ENCODE measurements at regions not wholly inside any gene's neighbourhood (a gene's known extent, or its start where the extent isn't known, plus 50 kb on each side); places are given as distances from the start of the nearest gene placed in this dataset.

DNA sequence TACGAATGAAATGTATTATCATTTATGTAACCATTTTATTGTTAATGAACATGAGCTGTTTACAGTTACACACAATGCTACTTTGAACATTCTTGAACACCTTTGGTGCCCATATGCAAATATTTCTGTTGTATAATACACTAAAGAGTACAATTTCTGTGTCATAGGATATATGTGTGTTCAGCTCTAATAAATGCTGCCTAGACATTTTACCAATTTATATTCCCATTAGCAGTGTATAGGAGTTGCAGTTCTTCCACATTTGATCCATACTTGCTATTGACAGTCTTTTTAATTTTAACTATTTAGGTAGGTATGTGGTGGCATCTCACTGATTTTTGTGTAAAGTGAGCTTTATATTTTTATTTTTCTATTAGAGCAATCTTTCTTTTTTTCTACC, 331.8 kb downstream of the ZIC1 start:
- TF ChIP-seq POLR2AphosphoS5 (IDR thresholded peaks at IDR 0.05; ENCODE audit: low read depth, low read length), result no peak
- TF ChIP-seq, protein P1, sequence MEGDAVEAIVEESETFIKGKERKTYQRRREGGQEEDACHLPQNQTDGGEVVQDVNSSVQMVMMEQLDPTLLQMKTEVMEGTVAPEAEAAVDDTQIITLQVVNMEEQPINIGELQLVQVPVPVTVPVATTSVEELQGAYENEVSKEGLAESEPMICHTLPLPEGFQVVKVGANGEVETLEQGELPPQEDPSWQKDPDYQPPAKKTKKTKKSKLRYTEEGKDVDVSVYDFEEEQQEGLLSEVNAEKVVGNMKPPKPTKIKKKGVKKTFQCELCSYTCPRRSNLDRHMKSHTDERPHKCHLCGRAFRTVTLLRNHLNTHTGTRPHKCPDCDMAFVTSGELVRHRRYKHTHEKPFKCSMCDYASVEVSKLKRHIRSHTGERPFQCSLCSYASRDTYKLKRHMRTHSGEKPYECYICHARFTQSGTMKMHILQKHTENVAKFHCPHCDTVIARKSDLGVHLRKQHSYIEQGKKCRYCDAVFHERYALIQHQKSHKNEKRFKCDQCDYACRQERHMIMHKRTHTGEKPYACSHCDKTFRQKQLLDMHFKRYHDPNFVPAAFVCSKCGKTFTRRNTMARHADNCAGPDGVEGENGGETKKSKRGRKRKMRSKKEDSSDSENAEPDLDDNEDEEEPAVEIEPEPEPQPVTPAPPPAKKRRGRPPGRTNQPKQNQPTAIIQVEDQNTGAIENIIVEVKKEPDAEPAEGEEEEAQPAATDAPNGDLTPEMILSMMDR (IDR thresholded peaks at IDR 0.05), result no peak
- TF ChIP-seq, protein P2, sequence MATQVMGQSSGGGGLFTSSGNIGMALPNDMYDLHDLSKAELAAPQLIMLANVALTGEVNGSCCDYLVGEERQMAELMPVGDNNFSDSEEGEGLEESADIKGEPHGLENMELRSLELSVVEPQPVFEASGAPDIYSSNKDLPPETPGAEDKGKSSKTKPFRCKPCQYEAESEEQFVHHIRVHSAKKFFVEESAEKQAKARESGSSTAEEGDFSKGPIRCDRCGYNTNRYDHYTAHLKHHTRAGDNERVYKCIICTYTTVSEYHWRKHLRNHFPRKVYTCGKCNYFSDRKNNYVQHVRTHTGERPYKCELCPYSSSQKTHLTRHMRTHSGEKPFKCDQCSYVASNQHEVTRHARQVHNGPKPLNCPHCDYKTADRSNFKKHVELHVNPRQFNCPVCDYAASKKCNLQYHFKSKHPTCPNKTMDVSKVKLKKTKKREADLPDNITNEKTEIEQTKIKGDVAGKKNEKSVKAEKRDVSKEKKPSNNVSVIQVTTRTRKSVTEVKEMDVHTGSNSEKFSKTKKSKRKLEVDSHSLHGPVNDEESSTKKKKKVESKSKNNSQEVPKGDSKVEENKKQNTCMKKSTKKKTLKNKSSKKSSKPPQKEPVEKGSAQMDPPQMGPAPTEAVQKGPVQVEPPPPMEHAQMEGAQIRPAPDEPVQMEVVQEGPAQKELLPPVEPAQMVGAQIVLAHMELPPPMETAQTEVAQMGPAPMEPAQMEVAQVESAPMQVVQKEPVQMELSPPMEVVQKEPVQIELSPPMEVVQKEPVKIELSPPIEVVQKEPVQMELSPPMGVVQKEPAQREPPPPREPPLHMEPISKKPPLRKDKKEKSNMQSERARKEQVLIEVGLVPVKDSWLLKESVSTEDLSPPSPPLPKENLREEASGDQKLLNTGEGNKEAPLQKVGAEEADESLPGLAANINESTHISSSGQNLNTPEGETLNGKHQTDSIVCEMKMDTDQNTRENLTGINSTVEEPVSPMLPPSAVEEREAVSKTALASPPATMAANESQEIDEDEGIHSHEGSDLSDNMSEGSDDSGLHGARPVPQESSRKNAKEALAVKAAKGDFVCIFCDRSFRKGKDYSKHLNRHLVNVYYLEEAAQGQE (IDR thresholded peaks at IDR 0.05; ENCODE audit: insufficient read depth in 1 of 2, low read depth in 2 of 2, low read length in 1 of 2), result no peak
- TF ChIP-seq SIN3A (IDR thresholded peaks at IDR 0.05; ENCODE audit: borderline replicate concordance, insufficient read depth, low read depth, low read length), result no peak

All from Panc1 (cell line).